SHP77 (cell line): ENCODE measurements at regions not wholly inside any gene's neighbourhood (a gene's known extent, or its start where the extent isn't known, plus 50 kb on each side); places are given as distances from the start of the nearest gene placed in this dataset.
"Not testable (repeated sequence)": the region's sequence is repeated elsewhere in the genome, so short reads cannot be mapped to it uniquely, and the experiment has no call there.

Source experiments
- DNase-seq, 2 experiments: peaks; one replicate each; lab custom pipeline; 2025; lab: John Stamatoyannopoulos, UW

DNA sequence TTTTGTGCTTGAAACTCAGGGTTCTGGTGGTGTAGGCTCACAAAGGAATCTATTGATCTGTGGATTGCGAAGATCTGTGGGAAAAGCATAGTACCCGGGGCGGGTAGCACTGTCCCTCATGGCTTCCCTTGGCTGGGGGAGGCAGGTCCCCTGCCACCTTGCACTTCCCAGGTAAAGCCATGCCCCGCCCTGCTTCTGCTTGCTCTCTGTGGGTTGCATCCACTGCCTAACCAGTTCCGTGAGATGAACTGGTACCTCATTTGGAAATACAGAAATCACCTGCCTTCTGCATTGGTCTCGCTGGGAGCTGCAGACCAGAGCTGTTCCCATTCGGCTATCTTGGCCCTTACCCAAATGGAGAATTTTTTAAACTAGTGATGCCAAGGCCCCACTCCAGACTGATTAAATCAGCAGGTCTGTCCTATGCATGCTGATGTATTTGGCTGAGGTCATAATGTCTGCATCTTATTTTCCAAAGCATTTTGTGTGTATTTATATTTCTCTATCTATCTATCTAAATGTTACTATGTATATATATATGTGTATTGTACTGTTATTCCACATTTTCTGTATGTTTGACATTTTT lies 65.5 kb upstream of the SLC7A14 start:
- no peak for DNase-seq

DNA sequence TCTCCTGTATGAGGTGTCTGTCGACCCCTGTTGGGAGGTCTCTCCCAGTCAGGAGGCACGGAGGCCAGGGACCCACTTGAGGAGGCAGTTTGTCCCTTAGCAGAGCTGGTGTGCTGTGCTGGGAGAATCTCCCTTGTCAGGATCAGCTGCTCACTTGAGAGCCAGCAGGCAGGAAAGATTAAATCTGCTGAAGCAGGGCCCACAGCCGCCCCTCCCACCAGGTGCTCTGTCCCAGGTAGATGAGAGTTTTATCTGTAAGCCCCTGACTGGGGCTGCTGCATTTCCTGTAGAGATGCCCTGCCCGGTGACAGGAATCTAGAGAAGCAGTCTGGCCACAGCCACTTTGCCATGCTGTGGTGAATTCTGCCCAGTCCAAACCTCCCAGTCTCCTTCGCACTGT lies 64.7 kb upstream of the SLC7A14 start:
- DNase-seq: not testable (repeated sequence)

DNA sequence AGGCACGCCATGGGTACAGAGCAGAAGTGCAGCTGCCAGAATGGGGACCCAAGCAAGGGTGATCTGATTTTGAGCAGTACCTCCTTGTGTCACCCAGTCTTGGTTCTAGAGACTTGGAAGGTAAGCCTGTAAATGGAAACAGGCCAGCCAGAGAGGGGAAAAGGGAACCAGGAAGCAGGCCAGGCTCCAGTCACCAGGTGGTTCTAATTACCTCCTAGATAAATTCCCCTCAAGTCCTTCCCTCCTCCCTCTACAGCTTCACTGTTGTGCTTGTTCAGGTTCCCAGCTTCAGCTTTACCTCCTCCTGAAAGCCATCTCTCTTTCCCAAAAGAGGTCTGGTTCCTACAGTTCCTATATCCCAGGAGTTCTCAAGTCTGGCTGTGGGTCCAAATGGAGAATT lies 58.8 kb upstream of the SLC7A14 start:
- DNase-seq: no peak

DNA sequence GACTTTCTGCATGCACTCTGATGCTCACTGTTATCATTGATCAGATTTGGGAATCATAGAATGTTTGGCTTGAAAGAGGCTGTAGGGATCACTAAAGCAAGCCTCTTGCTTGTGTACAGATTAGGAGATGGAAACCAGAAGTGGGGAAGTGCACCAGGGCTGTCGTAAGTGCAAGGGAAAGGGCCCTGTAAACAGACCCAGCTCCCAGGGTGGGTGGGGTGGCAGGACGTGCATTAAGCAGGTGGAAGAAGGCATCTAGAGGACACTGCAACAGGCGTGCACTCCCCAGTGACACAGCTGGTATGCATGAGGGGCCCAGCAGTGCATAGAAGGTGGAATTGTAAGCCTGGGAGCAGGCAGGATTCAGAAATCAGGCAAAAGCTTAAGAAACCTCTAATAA lies 58.0 kb upstream of the SLC7A14 start:
- no peak for DNase-seq

DNA sequence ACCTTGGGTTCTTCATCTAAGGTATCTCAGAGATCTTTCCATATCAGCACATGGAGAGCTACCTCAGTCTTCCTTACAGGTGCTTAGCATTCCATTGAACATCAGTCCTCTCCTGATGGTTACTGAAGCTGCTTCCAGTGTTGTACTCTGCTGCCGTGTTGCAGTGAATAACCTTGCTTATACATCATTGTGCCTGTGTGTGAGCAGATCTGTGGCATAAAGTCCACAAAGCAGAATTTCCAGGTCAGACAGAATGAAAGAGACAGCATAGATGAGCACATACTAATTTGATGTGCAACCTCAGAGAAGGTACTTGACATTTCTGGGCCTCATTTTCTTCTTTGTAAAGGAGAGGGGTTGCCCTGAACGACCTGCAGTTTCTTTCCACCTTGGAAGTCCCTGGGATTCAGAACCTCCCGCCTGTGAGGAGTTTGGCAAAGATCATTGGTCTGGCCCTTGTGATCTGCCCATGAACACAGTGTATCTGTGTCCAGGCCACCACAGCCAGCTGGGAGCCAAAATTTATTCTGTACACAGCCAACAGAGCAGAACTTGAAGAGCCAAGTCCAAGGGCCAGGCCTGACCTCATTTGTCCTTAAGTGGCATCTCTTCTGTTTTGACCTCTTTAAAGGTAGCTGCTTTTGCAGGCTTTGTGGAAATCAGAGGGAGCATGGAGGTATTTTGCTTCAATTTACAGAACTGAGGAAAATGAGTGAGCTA lies 57.2 kb upstream of the SLC7A14 start:
- DNase-seq: no peak

DNA sequence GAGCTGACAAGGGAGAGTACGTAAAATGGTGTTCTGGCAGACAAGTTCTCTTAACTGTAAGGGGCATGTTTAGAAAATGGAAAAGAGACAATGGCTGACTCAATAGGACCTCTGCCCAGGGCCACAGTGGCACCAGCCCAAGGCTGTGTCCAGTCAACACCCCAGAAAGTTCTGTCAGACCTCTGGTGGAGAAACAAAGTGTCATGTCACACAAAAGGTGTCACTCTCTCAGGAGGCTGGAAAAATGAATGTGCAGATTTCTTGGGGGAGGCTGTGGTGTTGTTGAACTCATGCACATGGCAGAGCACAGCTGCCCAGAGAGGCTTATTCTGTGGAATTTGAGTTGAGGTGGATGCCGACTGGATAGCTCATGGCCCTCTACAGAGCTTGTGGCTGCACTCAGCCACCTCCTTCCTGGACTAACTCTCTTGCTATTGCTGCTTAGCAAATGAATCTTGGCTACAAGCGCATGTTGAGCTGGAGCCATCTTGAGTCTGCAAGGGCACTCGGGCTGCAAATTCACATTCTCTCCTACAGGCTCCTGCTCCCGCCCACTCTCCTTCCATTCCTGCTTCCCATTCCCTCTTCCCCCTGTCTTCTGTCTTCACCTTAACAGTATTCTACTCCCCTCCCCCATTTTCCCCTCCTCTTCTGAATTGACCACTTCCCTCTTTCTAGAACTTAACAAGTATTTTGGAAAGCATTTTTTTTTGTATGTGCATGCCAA lies 55.8 kb upstream of the SLC7A14 start:
- no peak for DNase-seq

DNA sequence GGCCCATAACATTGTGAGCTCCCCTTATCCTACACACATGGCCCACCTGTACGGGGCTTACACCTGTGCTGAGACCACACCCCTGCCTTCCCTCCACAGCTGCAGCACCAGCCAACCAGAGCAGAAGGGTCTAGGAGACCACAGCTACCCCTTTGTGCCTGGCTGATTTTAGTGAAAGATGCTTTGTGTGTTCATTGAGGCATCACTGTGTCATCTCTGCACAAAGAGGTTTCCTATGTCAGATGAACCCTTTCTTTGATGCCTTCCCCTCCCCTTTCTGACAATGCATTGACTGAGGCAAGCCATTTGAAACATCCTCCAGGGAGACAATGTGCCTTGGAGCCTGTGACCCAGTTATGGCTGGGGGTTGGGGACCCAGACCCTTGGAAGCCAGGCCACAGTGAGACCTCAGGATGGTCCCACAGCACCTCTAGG lies 54.9 kb upstream of the SLC7A14 start:
- DNase-seq: no peak

DNA sequence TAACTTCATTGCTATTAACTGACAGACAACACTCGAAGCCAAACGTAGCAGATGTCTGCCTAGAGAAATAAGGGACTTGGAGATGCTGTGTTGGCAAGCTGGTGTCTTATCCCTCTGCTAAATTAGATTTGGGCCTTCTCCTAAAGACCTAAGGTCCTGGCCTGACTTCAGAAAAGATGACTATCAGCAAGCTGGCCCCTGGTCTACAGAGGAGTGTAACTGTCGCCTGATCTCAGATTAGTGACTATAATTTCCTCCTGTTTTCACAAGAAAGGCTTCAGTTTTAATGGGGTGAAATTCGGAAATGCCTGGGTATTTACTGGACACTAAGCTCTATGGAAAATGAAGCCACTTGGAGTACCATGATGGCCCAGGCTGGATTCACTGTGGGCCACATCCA lies 53.1 kb upstream of the SLC7A14 start:
- no peak for DNase-seq

DNA sequence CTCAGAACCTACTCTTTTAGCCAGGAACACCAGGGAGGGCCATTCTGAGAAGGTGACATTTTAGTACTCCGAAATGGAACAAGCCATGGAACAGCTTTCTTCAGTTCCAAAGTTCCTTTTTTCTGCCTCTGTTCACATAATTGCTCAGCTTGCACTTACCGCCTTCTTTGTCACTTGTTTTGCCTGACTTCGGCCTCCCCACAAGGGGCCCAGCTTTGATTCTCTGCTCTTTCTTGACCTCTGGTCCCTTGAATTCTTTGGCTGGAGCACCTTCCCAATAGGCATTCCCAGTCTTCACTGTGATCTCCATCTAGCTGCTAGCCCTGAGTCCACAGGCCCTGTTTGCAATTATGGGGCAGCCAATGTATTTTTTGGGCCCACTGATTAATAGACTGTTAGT lies 51.4 kb upstream of the SLC7A14 start:
- DNase-seq: no peak

DNA sequence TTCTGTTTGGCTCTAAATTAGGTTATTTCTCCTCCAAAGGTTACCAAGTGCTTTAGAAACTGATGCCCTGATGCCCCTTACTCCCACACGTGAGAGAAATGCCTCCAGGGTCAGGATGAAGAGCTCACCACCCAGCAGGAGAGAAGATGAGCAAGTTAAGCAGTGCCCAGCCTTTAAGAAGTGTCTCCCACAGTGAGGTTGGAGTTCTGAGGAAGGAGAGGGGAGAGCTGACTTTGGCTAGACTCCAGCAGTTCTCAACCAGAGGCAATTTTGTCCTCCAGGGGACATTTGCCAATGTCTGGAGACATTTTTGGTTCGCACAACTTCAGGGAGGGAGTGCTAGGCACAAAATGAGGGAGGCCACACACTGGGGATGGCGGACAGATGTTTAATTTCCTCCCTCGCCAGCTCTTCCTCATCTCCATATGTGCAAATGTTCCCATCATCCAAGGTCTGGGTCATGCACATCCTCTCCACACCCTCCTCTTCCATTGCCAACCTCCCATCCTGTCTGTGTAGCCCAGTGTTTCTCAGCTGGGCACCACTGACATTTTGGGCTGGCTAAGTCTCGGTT lies 50.6 kb upstream of the SLC7A14 start:
- DNase-seq: no peak
